ES-I3 (cell line): ENCODE measurements at regions not wholly inside any gene's neighbourhood (a gene's known extent, or its start where the extent isn't known, plus 50 kb on each side); places are given as distances from the start of the nearest gene placed in this dataset.
"Not testable (repeated sequence)": the region's sequence is repeated elsewhere in the genome, so short reads cannot be mapped to it uniquely, and the experiment has no call there.

Experiments
- H3K36me3 ChIP-seq: 2 replicates; pipeline ENCODE4 v1.6.1; 2013; ENCODE audit warnings: mild to moderate bottlenecking, low read length, control low read depth, moderate library complexity; ENCODE audit not compliant: insufficient read depth
- H3K4me1 ChIP-seq: 2 replicates; pipeline ENCODE4 v1.6.1; 2013; ENCODE audit warnings: mild to moderate bottlenecking, control low read depth, low read length; ENCODE audit not compliant: insufficient read depth
- H3K9ac ChIP-seq: 2 replicates; pipeline ENCODE4 v1.6.1; 2013; ENCODE audit warnings: low read depth, mild to moderate bottlenecking, low read length, moderate library complexity
- H3K9me3 ChIP-seq: 2 replicates; pipeline ENCODE4 v1.6.1; 2013; ENCODE audit warnings: mild to moderate bottlenecking, low read length, moderate library complexity; ENCODE audit not compliant: control insufficient read depth, insufficient read depth

DNA sequence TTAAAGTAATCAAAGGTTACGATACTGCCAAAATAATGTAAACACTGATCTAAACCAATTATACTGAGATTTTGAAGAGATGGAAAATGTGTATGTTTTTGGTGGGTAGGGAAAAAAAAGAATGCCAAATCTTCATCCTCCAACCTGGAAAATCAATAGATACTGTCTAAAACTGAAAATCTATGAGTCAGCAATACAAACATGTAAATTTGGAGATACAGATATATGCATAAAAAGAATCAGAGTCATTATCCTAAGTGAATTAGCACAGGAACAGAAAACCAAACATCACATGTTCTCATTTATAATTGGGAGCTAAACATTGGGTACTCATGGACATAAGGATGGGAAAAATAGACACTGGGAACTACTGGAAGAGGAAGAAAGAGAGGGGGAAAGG, 197.4 kb upstream of the TRPC5 start:
- no peak overlapping the region for H3K9ac ChIP-seq
- no peaks in the 10 kb centered on the region for H3K4me1 ChIP-seq
- H3K9me3 ChIP-seq: no peaks in the 10 kb centered on the region
- no peaks in the 10 kb centered on the region for H3K36me3 ChIP-seq

DNA sequence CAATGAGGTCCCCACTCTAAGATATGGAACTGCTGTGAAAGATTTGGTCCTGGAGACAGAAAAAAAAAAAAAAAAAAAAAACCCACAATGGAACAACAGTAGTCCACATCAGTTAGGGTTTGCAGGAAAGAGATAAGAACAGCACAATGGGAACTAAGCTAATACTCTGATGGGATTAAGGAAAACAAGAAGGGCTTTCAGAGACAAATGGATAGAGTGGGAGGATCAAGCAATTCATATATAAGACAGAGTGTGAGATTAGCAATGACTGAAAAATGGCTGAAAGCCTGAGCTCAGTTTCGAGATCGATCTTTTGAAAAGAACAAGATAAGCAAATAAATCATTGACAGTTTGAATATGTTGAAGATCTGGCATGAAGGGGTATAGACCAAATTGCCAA, 188.4 kb upstream of the TRPC5 start:
- no peaks in the 10 kb centered on the region for H3K9me3 ChIP-seq
- H3K36me3 ChIP-seq: no peaks in the 10 kb centered on the region
- peaks cover 5% of the 10 kb centered on the region; the same call in 1 of the 2 replicates for H3K4me1 ChIP-seq
- H3K9ac ChIP-seq: no peak overlapping the region

DNA sequence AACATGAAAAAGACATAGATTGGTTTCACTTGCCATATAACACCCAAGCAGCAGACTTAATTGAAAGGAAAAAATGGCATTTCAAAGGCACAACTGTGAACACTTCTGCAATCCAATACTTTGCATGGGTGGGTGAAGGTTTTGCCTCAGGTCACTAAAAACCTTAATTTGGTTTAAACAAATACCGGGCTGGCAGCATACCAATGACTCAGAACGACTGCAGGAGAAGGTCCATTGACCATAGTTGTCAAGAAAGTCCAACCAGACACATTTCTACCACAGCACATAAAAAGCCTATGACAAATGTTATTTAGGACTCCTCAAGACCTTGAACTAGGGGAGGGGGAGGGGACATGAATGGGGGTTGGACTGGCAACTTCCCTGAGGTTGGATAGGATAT, 183.6 kb upstream of the TRPC5 start:
- Histone ChIP-seq H3K36me3 (no peaks in the 10 kb centered on the region), H3K4me1 (no peaks in the 10 kb centered on the region), H3K9me3 (no peaks in the 10 kb centered on the region)

DNA sequence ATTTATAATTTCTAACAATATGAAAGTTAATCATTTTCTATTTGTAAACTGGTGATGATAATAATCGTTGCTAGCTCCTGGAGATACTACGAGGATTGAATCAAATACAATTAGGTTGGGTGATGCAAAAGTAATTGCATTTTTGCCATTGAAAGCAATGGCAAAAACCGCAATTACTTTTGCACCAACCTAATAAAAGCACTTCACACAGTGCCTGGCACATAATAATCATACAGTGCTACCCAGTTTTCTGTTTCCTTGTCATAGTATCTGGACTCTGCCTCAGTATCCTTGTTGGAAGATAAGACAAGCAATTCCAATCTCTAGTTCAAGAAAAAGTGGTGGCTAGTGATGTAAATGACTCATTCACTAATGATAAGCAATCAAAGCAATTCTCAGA, 176.8 kb upstream of the TRPC5 start:
- Histone ChIP-seq H3K36me3 (no peaks in the 10 kb centered on the region), H3K4me1 (no peaks in the 10 kb centered on the region), H3K9ac (no peak overlapping the region), H3K9me3 (no peaks in the 10 kb centered on the region)

More for the DNA sequence above, 183.6 kb upstream of the TRPC5 start:
- H3K9ac ChIP-seq: no peak overlapping the region

DNA sequence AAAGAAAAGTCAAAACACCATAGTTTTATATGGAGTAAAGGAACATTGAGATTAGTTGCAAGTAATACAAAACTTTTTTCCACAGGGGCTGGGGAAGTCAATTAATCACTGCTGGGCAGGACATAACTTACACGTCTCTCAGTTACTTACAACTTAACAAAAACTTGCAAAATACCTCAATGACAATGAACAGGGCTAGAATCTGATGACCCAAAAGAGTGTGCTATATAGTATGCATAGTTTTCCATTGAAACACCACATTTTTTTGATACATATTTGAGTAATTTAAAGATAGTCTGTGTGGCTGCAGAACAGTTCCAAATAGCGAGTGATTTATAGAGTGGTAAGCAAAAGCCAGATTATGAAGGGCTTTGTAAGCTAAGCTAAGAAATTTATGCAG, 172.3 kb upstream of the TRPC5 start:
- no peak overlapping the region for H3K9ac ChIP-seq
- H3K9me3 ChIP-seq: no peaks in the 10 kb centered on the region
- peaks cover 3% of the 10 kb centered on the region; the same call in 1 of the 2 replicates for H3K4me1 ChIP-seq
- H3K36me3 ChIP-seq: no peaks in the 10 kb centered on the region

DNA sequence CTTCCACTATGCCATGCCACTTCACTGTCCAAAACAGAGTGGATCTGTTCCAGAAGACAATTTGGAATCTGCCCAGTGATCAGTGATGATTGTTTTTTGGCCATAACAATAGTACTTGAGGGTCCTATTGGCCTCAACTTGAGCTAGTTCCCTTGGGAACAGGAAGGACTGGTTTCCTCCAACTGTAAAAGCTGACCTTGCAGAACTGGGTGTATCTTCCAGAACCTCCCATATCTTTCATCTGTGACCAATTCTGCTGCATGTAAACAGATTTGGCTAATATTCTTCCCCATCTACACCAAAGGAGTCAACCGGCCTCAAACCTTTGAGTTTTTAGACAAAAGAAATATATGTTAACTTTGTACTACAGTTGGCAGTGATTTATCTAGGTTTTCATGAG, 165.1 kb upstream of the TRPC5 start:
- H3K9me3 ChIP-seq: peaks cover 2% of the 10 kb centered on the region; the same call in 1 of the 2 replicates
- H3K4me1 ChIP-seq: no peaks in the 10 kb centered on the region; the same call in 1 of the 2 replicates
- no peak overlapping the region for H3K9ac ChIP-seq
- H3K36me3 ChIP-seq: no peaks in the 10 kb centered on the region

DNA sequence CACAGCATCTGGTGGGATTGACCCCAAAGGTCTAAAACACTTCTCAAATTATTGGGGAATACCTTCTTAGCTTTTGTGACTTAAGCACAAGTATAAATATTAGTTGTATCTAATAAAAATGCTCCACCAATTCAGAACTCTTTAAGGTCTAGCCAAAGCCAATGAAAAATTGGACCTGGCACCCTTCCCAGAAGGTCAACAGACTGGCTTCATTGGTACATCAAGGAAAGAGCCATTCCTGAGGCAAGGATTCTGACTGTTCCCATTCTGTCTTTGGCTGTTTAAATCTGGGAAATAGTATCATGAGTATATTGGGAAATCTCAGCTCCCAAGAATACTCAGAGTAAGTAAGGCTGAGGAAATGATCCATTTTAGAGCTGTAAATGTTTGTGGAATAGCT, 153.0 kb upstream of the TRPC5 start:
- no peaks in the 10 kb centered on the region for H3K4me1 ChIP-seq
- no peak overlapping the region for H3K9ac ChIP-seq
- H3K36me3 ChIP-seq: no peaks in the 10 kb centered on the region
- H3K9me3 ChIP-seq: no peaks in the 10 kb centered on the region

DNA sequence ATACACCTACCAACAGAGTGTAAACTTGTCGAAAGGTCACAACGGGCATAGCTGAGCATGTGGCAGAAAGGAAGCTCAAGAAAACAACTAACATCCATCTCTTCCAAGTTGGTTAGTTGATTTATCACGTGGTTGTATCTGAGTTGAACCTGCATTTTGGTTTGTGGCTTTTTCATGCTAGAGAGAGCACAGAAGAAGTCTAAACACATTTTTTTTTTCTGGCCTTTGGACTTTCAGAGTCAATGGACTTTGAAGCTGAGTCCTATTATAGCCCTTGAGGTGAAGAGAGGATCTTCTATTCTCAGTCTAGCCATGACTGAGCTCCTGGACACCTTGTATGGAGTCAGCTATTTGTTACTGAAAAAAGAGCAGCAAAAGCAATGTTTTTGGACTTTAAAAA, 150.6 kb upstream of the TRPC5 start:
- H3K9ac ChIP-seq: no peak overlapping the region
- H3K36me3 ChIP-seq: no peaks in the 10 kb centered on the region

DNA sequence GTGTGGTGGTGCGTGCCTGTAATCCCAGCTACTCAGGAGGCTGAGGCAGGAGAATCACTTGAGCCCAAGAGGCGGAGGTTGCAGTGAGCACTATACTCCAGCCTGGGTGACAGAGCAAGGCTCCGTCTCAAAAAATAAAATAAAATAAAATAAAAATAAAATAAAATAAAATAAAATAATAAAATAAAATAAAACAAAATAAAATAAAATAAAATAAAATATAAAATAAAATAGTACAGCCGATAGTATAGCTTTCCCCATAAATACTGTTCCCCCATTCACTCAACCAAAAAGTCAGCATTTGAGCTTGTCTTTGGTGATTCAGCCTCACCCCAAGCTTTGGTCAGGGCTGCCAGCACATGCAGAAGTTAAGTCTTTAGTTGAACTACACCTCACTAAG, 144.2 kb upstream of the TRPC5 start:
- H3K9ac ChIP-seq, H3K36me3 ChIP-seq, H3K4me1 ChIP-seq, H3K9me3 ChIP-seq: not testable (repeated sequence)

More for the DNA sequence above, 150.6 kb upstream of the TRPC5 start:
- H3K4me1 ChIP-seq: no peaks in the 10 kb centered on the region
- no peaks in the 10 kb centered on the region for H3K9me3 ChIP-seq

DNA sequence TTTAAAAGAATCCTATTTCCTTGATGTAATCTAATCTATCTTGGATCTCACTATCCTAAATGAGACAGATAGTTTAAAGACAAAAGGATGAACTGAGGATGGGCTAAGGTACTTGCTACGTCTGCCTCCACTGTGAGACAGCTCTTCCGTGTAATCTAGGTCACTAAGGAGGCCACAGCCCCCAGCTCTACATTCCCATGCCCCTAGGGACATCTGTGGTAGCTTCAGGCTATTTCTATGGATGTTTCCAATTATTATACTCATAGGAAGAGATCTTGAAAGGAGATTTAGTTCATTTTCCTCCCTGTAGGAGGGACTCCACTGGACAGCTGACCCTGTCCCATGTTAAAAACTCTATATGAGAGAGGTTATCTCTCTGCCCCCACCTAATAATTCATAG, 140.8 kb upstream of the TRPC5 start:
- Histone ChIP-seq H3K4me1 (no peaks in the 10 kb centered on the region), H3K9ac (no peak overlapping the region), H3K9me3 (no peaks in the 10 kb centered on the region), H3K36me3 (no peaks in the 10 kb centered on the region)

DNA sequence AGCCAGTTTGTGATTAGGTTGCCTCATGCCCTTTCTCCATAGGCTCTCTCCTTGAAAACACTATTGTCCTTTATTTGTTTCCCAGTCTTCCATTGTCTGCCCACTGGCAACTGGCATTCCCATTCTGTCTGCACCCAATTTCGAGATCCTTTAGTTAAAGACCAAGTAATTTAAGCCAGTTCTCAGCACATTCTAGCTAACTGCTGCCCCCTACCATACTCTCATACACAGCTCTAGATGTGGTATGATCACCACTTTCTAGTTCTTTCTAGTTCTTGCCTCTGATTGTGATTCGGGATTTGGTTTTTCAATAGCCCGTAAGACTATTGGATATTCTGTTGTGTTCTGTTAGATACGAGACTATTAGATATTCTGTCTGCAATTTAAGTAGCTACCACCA, 135.8 kb upstream of the TRPC5 start:
- Histone ChIP-seq H3K9me3 (no peaks in the 10 kb centered on the region), H3K9ac (no peak overlapping the region), H3K4me1 (no peaks in the 10 kb centered on the region), H3K36me3 (no peaks in the 10 kb centered on the region)

DNA sequence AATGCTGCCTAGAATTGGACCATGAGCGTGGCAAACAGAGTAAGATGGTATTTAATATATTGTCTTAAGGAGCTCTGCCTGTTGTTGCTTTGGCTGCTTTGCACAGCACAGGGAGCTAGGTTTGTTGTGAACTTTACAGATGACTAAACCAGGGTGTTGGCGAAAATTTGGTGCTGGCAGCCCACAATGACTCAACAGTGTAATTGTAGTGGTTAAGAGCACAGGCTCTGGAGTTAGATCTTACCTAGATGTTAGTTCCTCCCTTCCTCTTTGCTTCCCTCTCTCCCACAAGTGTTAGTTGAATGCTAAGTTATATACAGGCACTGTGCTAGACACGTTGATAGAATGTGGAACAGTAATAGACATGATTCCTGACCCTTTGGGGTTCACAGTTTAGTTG, 128.9 kb upstream of the TRPC5 start:
- Histone ChIP-seq H3K9ac (no peak overlapping the region), H3K36me3 (no peaks in the 10 kb centered on the region), H3K9me3 (no peaks in the 10 kb centered on the region), H3K4me1 (peaks cover 4% of the 10 kb centered on the region; the same call in 1 of the 2 replicates)

DNA sequence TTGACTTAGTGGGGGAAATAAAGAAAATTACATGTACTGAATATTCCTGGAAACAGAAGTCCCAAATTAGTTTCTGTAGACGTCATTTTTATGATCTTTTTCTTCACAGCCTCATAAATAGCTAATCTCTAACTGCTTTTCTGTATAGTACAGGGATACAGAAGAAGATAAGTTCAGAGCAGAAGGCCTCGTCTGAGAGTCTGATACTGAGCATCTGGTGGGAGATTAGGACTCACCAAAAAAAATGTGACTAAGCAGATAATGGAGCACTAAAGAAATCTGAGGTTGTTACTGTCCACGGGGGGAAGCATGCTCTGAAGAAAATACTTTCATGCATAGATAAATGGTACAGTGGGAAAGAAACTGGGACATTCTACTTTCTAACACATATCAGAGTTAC, 115.3 kb upstream of the TRPC5 start:
- Histone ChIP-seq H3K9me3 (no peaks in the 10 kb centered on the region), H3K36me3 (no peaks in the 10 kb centered on the region), H3K9ac (no peak overlapping the region), H3K4me1 (no peaks in the 10 kb centered on the region)

DNA sequence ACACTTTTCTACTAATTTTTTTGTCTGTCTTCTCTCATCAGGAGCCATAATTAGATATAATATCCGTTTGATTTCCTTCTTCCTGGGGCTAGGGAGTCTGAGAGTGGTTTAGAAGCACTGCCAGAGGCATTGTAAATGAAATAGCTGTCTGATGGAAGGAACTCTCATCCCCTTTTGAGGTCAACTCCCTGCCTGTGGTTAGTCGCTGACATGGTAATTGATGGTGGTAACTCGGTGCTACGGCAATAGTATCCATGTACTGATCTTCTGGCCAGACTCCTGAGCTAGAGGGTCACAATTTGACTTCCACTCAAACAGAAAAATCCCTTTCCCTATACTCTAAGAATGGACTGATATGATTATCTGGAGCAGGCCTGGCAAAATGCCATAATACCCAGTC, 108.1 kb upstream of the TRPC5 start:
- H3K36me3 ChIP-seq: no peaks in the 10 kb centered on the region
- no peaks in the 10 kb centered on the region for H3K4me1 ChIP-seq
- no peak overlapping the region for H3K9ac ChIP-seq
- H3K9me3 ChIP-seq: no peaks in the 10 kb centered on the region

DNA sequence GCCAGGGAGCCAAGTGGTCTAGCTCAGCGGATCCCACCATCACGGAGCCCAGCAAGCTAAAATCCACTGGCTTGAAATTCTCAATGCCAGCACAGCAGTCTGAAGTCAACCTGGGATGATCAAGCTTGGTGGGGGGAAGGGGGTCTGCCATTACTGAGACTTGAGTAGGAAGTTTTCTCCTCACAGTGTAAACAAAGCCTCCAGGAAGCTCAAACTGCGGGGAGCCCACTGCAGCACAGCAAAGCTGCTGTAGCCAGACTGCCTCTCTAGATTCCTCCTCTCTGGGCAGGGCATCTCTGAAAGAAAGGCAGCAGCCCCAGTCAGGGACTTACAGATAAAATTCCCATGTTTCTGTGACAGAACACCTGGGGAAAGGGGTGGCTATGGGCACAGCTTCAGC, 98.8 kb upstream of the TRPC5 start:
- not testable (repeated sequence) for H3K9me3 ChIP-seq, H3K36me3 ChIP-seq, H3K4me1 ChIP-seq, H3K9ac ChIP-seq

DNA sequence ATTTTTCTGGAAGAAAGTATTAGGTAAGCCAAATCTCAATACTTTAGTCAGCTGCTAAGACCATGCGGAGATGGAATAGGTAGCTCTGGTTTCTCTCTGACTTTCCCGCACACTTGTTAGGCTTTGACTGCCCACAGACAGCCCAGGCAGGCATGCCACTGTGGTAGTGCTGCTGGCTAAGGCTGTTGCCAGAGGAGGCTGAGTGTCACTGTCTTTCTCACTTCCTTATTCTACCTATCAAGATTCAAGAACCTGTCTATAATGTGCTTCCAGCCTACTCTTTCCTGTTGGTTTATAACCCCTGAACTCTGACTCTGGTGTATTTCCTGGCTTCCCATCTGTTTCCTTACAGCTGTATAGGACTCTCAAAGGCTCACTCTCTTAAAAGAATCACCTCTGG, 81.8 kb upstream of the TRPC5 start:
- Histone ChIP-seq H3K4me1 (peaks cover 38% of the 10 kb centered on the region), H3K9ac (no peak overlapping the region), H3K9me3 (no peaks in the 10 kb centered on the region), H3K36me3 (no peaks in the 10 kb centered on the region)
